Stimulated activated CD8-positive, alpha-beta memory T cell treated with anti-CD3 and anti-CD28 coated beads, Interleukin-15, amount 100 ng/mL, for 24 hours (primary cell): ENCODE measurements at regions not wholly inside any gene's neighbourhood (a gene's known extent, or its start where the extent isn't known, plus 50 kb on each side); places are given as distances from the start of the nearest gene placed in this dataset.

ENCODE experiments used
- DNase-seq: peaks from one replicate; pipeline ENCODE4 v3.0.0-alpha.2; 2020; ENCODE audit warnings: low read depth

GRCh38 chr10:3294919-3295581, 122.5 kb upstream of the PITRM1 start:
- no peak for DNase-seq

GRCh38 chr10:3293581-3294431, 121.2 kb upstream of the PITRM1 start:
- DNase-seq, result no peak

- no peak for DNase-seq
These were observed 120.1 kb upstream of the PITRM1 start for GRCh38 chr10:3292636-3293035.

GRCh38 chr10:3290550-3290949, 118.0 kb upstream of the PITRM1 start:
- DNase-seq, result no peak

GRCh38 chr10:3287572-3288445, 115.2 kb upstream of the PITRM1 start:
- no peak for DNase-seq

DNA sequence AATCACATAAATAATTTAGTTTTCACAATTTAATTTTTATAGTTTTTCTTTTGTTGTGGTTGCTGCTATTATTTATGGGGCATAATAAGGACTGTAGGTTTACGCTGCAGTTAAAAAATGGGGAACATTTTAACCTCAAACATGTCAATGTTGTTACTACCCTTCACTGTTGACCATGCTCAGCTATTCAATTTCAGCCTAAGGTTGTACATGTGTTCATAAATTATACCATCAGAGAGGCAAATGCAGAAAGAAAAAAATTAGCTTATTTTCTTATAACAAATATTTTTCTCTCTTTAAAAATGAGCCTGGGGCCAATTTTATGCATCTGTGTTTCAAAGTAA, 110.1 kb upstream of the PITRM1 start:
- DNase-seq, result no peak

DNA sequence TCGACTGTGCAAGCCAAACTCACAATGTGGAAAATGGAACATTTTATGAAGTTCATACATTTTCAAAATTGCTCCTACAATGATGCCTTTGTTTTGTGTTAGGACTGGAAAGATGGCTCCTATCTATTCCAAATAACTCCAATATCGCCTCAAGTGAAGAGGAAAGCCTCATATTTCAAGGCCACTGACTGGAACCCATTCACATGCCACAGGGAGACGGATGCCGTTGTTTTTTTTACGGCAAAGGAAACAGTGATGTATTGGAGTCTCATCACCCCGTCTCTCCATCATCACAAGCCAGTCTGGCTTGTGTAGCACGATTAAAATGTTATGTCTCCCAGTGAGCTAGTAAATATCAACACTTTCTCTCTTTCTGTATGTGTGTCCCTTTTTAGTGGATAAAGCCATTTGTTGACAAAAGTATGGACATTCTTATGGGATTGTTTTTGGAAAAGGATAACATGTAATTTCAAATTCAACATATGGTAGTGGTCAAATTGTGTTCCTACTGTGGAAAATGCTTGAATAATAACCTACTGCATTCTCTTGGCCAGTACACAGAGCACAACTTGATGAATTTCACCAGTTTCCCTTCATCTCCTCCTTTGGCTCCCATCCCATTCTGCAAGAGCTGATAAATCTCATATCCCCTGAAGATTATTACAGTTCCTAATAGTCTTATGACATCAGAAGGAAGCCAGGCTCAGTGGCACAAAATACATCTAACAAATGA, 109.5 kb upstream of the PITRM1 start:
- no peak for DNase-seq

- no peak for DNase-seq
These were observed 106.2 kb upstream of the PITRM1 start for GRCh38 chr10:3278771-3279170.

GRCh38 chr10:3277566-3277965, 105.0 kb upstream of the PITRM1 start:
- DNase-seq, result no peak

GRCh38 chr10:3274414-3274813, 101.8 kb upstream of the PITRM1 start:
- no peak for DNase-seq

- DNase-seq, result no peak
These were observed 101.4 kb upstream of the PITRM1 start for GRCh38 chr10:3273966-3274365.

GRCh38 chr10:3272300-3272699, 99.7 kb upstream of the PITRM1 start:
- no peak for DNase-seq

DNA sequence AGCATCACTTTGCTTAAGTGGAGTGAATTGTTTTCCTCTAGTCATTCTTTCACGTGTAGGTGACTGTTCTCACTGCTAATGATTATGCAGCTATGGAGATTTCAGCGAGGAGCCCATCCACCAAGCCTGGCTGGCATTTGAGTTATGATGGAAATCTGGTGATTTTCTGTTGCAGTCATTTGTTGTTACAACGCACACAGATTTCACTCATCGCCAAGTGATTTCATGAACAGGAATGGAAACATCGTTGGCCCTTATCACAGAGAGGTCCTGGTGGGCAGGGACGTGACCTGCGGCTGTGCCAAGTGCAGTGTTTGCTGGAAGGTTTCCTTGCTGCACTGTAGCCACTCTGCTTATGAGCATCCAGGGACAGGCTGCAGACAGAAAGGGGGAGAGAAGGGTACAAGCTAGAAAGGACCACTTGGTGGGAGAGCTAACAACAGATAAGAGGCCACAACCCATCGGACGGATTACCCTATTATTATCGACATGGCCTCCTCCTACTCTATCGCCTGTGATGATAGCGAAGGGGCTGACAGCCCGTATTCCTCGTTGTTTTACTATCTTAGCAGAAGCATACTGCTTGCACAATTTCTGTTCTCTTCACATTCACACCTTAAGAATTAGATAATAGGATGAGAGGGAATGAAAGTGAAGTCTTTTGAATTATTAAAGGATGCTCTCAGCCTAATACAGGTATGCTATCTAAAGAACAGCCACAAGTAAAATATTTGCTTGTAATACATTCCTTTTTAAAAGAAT, 99.0 kb upstream of the PITRM1 start:
- no peak for DNase-seq

DNA sequence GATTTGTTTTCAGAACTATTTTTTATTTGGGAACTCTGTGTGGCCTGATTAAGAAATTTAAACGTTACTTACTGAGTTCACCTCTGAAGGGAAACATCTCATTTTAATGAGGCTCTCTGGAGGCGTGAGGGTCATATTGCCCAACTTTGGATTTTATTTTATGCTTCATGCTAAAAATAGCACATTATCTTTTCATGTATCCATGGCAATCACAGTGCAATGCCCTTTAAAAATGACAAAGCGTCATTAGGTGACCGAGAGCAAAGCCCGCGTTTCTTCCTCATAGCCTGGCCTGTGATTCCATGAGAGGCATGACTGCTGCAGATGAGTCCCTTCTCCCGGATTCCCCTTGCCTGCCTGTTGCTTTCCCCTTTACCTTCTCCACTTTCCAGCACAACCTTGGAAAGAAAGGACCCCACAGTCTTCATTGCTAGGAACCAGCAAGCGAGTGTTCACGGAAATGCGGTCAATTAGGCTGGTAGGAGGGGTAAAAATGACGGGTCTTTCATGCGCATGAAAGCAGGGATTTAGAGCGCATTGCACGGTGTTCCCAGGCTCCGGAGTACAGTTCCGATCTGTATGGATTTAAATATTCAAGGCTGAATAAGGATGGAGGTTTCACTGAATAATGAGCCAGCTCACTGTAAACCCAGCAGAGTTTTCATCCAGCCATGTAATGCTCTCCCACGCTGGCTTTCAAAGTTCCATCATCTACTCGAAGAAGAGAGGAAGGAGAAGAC, 98.2 kb upstream of the PITRM1 start:
- DNase-seq, result no peak

DNA sequence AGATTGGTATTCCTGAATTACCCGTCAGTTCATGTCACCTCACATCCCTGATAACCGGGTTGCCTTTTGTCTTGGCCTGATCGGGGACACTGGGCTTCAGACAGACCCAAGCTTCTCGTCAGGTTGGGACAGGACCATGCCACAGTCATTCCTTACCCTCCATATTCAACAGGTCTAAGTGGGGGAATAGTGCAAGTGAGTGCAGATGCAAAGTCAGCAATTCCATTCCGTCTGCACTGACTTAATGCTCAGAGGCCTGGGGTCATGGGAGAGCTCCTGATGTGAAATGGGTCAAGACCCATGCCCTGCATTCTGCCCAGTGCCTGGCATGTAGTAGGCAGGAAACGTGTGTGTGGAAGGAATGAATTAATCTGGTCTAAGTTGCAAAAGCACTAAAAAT, 95.4 kb upstream of the PITRM1 start:
- DNase-seq, result no peak

- DNase-seq, result no peak
These were observed 92.5 kb upstream of the PITRM1 start for GRCh38 chr10:3265088-3265487.

- no peak for DNase-seq
These were observed 91.7 kb upstream of the PITRM1 start for GRCh38 chr10:3264161-3264761.

DNA sequence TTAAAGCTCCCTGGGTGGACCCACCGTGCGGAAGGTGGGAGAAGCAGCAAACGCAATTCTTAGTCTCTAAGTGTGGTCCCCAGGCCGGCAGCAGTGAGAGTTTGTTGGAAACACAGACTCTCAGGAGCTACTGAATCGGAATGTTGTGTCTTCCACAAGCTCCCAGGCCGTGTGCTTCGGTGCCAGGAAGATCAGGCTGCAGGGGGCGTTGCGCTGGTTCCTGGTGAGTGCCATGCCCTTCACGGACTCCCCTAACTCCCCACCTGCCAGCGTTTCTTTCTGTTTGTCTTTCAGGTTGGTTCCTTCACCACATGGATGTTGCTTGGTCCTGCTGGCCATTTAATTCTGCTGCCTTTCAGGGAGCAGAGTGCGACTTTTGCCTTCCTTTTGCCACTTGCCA, 91.2 kb upstream of the PITRM1 start:
- DNase-seq, result no peak

- no peak for DNase-seq
These were observed 90.5 kb upstream of the PITRM1 start for GRCh38 chr10:3263082-3263481.

DNA sequence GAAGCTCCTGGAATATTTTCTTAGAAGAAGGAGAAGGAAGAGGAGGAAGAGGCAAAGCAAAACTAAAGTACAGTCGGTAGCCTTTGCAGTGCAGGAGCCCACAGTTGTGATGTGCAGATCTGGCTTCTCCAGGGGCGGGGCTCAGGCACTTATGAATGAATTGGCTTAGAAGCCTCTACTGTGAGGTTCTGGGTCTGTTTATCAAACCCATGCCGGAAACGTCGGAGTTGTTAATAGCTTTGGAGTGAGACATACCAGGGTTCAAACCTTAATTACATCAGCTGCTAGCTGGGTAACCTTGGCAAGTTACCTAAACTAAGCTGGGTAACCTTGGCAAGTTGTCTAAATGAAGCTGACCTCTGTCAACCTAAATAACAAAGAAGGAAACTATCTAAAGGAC, 89.3 kb upstream of the PITRM1 start:
- DNase-seq, result no peak
